K562 (cell line): ENCODE measurements at regions not wholly inside any gene's neighbourhood (a gene's known extent, or its start where the extent isn't known, plus 50 kb on each side); places are given as distances from the start of the nearest gene placed in this dataset.

Experiments used
- ATF6 ChIP-seq: sonication (generic); formaldehyde crosslinking; IDR thresholded peaks from 2 replicates; pipeline ENCODE4 v1.4.0; 2020; ENCODE audit warnings: mild to moderate bottlenecking, missing genetic modification reagents
- ID3 ChIP-seq, 2 experiments: fragments of 250-450 bp in 1 of 2; fragments of 450-650 bp in 1 of 2; sonication (Bioruptor Pico) in 1 of 2; IDR thresholded peaks; 2 replicates each; pipeline versions ENCODE4 v1.6.1 to v1.8.0; 2016 to 2021; ENCODE audit warnings: mild to moderate bottlenecking in 2 of 2, moderate library complexity in 2 of 2, missing compliant biosample characterization in 1 of 2, missing genetic modification characterization in 1 of 2
- IRF9 ChIP-seq: fragments of 450-650 bp; IDR thresholded peaks from 2 replicates; pipeline ENCODE4 v1.6.1; 2016; ENCODE audit warnings: missing biosample characterization, missing genetic modification characterization
- KLF16 ChIP-seq: IDR thresholded peaks from 2 replicates; pipeline ENCODE4 v1.6.1; 2016; ENCODE audit warnings: antibody characterized with exemption
- NCOA2 ChIP-seq, 2 experiments: fragments of 450-650 bp; IDR thresholded peaks; 2 replicates each; pipeline ENCODE4 v1.6.1; 2018; ENCODE audit warnings: mild to moderate bottlenecking in 2 of 2, moderate library complexity in 1 of 2; ENCODE audit not compliant: partially characterized antibody in 2 of 2
- SMAD4 ChIP-seq: fragments of 250-450 bp; sonication (Bioruptor Pico); conservative IDR thresholded peaks from 2 replicates; pipeline ENCODE4 v1.8.0; 2021; ENCODE audit warnings: inconsistent platforms, mild to moderate bottlenecking, moderate library complexity
- STAT5B ChIP-seq: fragments of 250-450 bp; sonication (Bioruptor Pico); IDR thresholded peaks from 2 replicates; pipeline ENCODE4 v1.8.0; 2021; ENCODE audit warnings: mild to moderate bottlenecking, inconsistent platforms
- ZBTB5 ChIP-seq: fragments of 450-650 bp; IDR thresholded peaks from 2 replicates; pipeline ENCODE4 v1.6.1; 2017; ENCODE audit warnings: antibody characterized with exemption

- TF ChIP-seq NCOA2 (IDR thresholded peaks at IDR 0.05; ENCODE audit: partially characterized antibody in 2 of 2) (no peak), KLF16 (no peak), ZBTB5 (no peak), ID3 (CRISPR knock-in tag; IDR thresholded peaks at IDR 0.05) (no peak), ID3 (tag; IDR thresholded peaks at IDR 0.05) (no peak), SMAD4 (CRISPR knock-in tag) (no peak), STAT5B (CRISPR knock-in tag) (no peak), ATF6 (CRISPR knock-in tag) (no peak), IRF9 (tag) (no peak)
- TF ChIP-seq, all 486 proteins: peak for 0
Observed at GRCh38 chr2:217279556-217279955, 419.7 kb upstream of the TNP1 start (continued).
